ENCODE measurements at regions not wholly inside any gene's neighbourhood (a gene's known extent, or its start where the extent isn't known, plus 50 kb on each side); places are given as distances from the start of the nearest gene placed in this dataset.

- DNase-seq = no peak
- Histone ChIP-seq H3K27ac (no peak overlapping the region), H3K36me3 (no peaks in the 10 kb centered on the region), H3K27me3 (no peaks in the 10 kb centered on the region), H3K4me3 (replicated peaks in 1 of 3) (no peak overlapping the region), H3K4me1 (no peaks in the 10 kb centered on the region), H3K9me3 (no peaks in the 10 kb centered on the region)
- WGBS, 2 donors = 94 to 96% methylated on average over 1 of the region's 1 CpG
- intact Hi-C loops (cut with DNase I) = no loop called here
- no peak for TF ChIP-seq POLR2A (IDR thresholded peaks at IDR 0.05)
- no peak for TF ChIP-seq CTCF (IDR thresholded peaks at IDR 0.05)
Observed at GRCh38 chr11:95717314-95717713, 72.3 kb downstream of the FAM76B start.

- intact Hi-C loops (cut with DNase I) = no loop called here
- Histone ChIP-seq H3K4me3 (replicated peaks in 1 of 3) (no peak overlapping the region), H3K27ac (no peak overlapping the region), H3K9me3 (no peaks in the 10 kb centered on the region), H3K36me3 (no peaks in the 10 kb centered on the region), H3K4me1 (no peaks in the 10 kb centered on the region), H3K27me3 (no peaks in the 10 kb centered on the region)
- DNase-seq = no peak
- 77 to 79% methylated on average over 3 of the region's 3 CpGs for WGBS, 2 donors
- no peak for TF ChIP-seq POLR2A (IDR thresholded peaks at IDR 0.05)
Observed at GRCh38 chr11:95716266-95716665, 73.3 kb downstream of the FAM76B start.

- Histone ChIP-seq H3K36me3 (no peaks in the 10 kb centered on the region), H3K9me3 (no peaks in the 10 kb centered on the region), H3K27ac (no peak overlapping the region), H3K4me1 (no peaks in the 10 kb centered on the region), H3K27me3 (no peaks in the 10 kb centered on the region), H3K4me3 (replicated peaks in 1 of 3) (no peak overlapping the region)
- WGBS, 2 donors = 70 to 73% methylated on average over 2 of the region's 2 CpGs
- intact Hi-C loops (cut with DNase I) = no loop called here
- no peak for TF ChIP-seq CTCF (IDR thresholded peaks at IDR 0.05)
- TF ChIP-seq POLR2A (IDR thresholded peaks at IDR 0.05) = no peak
- no peak for DNase-seq
Observed at GRCh38 chr11:95715777-95716241, 73.8 kb downstream of the FAM76B start.

GRCh38 chr11:95714843-95715776 lies 74.5 kb downstream of the FAM76B start:
- Histone ChIP-seq H3K27me3 (no peaks in the 10 kb centered on the region), H3K4me3 (replicated peaks in 1 of 3) (no peak overlapping the region), H3K27ac (no peak overlapping the region), H3K36me3 (no peaks in the 10 kb centered on the region), H3K9me3 (no peaks in the 10 kb centered on the region), H3K4me1 (no peaks in the 10 kb centered on the region)
- TF ChIP-seq CTCF (IDR thresholded peaks at IDR 0.05) (no peak), POLR2A (IDR thresholded peaks at IDR 0.05) (no peak)
- WGBS, 2 donors = 90 to 92% methylated on average over 5 of the region's 5 CpGs
- DNase-seq = no peak
- intact Hi-C loops (cut with DNase I) = no loop called here

GRCh38 chr11:95713428-95713827 lies 76.2 kb downstream of the FAM76B start:
- H3K27ac ChIP-seq = no peak overlapping the region
- H3K4me1 ChIP-seq = no peaks in the 10 kb centered on the region
- intact Hi-C loops (cut with DNase I) = no loop called here
- DNase-seq = no peak
- no peaks in the 10 kb centered on the region for H3K36me3 ChIP-seq
- no peak for TF ChIP-seq POLR2A (IDR thresholded peaks at IDR 0.05)
- no peak for TF ChIP-seq CTCF (IDR thresholded peaks at IDR 0.05)
- H3K9me3 ChIP-seq = no peaks in the 10 kb centered on the region
- no peaks in the 10 kb centered on the region for H3K27me3 ChIP-seq
- H3K4me3 ChIP-seq (replicated peaks in 1 of 3) = no peak overlapping the region
- 89 to 91% methylated on average over 3 of the region's 3 CpGs for WGBS, 2 donors
